Peyer's patch (tissue), 4 donors: ENCODE measurements at regions not wholly inside any gene's neighbourhood (a gene's known extent, or its start where the extent isn't known, plus 50 kb on each side); places are given as distances from the start of the nearest gene placed in this dataset.

Experiments
- POLR2A ChIP-seq, 2 donors: fragments of 450-650 bp; IDR thresholded peaks; one replicate each; pipeline ENCODE4 v1.5.1; 2017; ENCODE audit warnings: antibody characterized with exemption in 2 of 2, mild to moderate bottlenecking in 2 of 2, moderate library complexity in 2 of 2
- TF ChIP-seq, protein P1 (sequence below), 6 experiments: fragments of 450-650 bp in 4 of 6; fragments of 200-600 bp in 2 of 6; sonication (generic) in 1 of 6; IDR thresholded peaks; one replicate each; pipeline ENCODE4 v1.5.1; 2017 to 2019; ENCODE audit warnings: antibody characterized with exemption in 6 of 6, mild to moderate bottlenecking in 3 of 6, moderate library complexity in 1 of 6

DNA sequence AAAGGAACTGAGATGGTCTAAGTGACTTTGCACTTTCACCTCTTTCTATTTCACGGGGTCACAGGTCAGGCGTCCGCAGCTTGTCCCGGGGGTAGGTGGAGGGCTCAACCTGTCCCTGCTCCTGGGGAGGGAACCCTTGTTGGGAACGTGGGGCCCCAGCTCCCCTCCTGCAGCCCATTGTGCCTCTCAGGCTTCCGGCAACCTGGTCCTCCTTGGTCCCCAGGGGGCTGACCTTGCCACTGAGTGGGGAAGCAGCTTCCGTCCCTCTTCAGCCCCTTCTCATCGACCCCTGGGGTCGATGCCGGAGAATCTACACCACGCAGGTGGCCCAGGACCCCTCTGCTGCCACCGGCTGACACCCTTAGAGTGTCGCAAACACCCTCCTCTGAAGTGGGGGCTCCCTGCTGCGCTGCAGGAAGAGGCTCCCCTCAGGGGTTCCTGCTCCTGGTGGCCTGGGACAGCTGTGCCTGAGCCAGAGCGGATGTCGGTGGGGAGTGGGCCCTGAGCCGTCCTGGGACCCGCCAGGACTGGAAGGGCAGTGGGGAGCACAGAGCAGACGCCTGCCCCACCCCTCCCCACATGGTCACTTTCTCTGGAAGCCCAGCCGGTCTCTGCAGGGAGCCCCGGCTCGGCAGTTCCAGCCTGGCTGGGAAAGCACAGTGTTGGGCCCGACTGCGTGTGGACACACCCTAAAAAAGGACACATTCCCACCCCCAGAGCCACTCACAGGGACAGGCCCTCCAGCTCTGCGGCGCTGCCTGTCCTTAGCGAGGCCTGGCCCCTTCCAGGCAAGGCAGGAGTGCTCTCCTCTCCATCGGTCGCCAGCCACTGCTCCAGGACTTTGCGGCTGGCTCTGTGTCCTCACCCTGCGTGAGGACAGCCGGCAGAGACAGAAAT is 357.5 kb upstream of the SHH start:
- TF ChIP-seq, protein P1, sequence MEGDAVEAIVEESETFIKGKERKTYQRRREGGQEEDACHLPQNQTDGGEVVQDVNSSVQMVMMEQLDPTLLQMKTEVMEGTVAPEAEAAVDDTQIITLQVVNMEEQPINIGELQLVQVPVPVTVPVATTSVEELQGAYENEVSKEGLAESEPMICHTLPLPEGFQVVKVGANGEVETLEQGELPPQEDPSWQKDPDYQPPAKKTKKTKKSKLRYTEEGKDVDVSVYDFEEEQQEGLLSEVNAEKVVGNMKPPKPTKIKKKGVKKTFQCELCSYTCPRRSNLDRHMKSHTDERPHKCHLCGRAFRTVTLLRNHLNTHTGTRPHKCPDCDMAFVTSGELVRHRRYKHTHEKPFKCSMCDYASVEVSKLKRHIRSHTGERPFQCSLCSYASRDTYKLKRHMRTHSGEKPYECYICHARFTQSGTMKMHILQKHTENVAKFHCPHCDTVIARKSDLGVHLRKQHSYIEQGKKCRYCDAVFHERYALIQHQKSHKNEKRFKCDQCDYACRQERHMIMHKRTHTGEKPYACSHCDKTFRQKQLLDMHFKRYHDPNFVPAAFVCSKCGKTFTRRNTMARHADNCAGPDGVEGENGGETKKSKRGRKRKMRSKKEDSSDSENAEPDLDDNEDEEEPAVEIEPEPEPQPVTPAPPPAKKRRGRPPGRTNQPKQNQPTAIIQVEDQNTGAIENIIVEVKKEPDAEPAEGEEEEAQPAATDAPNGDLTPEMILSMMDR (IDR thresholded peaks at IDR 0.05), result no peak
- TF ChIP-seq POLR2A (IDR thresholded peaks at IDR 0.05), result no peak
